22Rv1 (cell line): ENCODE measurements at regions not wholly inside any gene's neighbourhood (a gene's known extent, or its start where the extent isn't known, plus 50 kb on each side); places are given as distances from the start of the nearest gene placed in this dataset.

Experiments used
- H3K27ac ChIP-seq: fragments of 450-650 bp; 2 replicates; pipeline ENCODE4 v1.5.1; 2017
- CTCF ChIP-seq: fragments of 450-650 bp; IDR thresholded peaks from 2 replicates; pipeline ENCODE4 v1.5.1; 2017; ENCODE audit warnings: mild to moderate bottlenecking
- ZFX ChIP-seq: fragments of 450-650 bp; IDR thresholded peaks from 2 replicates; pipeline ENCODE4 v1.6.1; 2017; ENCODE audit warnings: antibody characterized with exemption, borderline replicate concordance

- no peak for TF ChIP-seq CTCF
- no peak for TF ChIP-seq ZFX
- H3K27ac ChIP-seq, result no peak overlapping the region
Measured at GRCh38 chr14:32015166-32015565, 61.9 kb upstream of the ARHGAP5 start.

GRCh38 chr14:32017587-32017986 lies 59.5 kb upstream of the ARHGAP5 start:
- TF ChIP-seq ZFX, result no peak
- no peak for TF ChIP-seq CTCF

GRCh38 chr14:32018391-32019092 lies 58.6 kb upstream of the ARHGAP5 start:
- no peak for TF ChIP-seq ZFX
- no peak for TF ChIP-seq CTCF

More at GRCh38 chr14:32017587-32017986, 59.5 kb upstream of the ARHGAP5 start:
- no peak overlapping the region for H3K27ac ChIP-seq

GRCh38 chr14:32019276-32019675 lies 57.8 kb upstream of the ARHGAP5 start:
- H3K27ac ChIP-seq, result no peak overlapping the region
- TF ChIP-seq CTCF, result no peak
- no peak for TF ChIP-seq ZFX

More at GRCh38 chr14:32018391-32019092, 58.6 kb upstream of the ARHGAP5 start:
- no peak overlapping the region for H3K27ac ChIP-seq

GRCh38 chr14:32020882-32021281 lies 56.2 kb upstream of the ARHGAP5 start:
- H3K27ac ChIP-seq, result no peak overlapping the region
- TF ChIP-seq ZFX (no peak), CTCF (no peak)

- no peak overlapping the region for H3K27ac ChIP-seq
- TF ChIP-seq CTCF (no peak), ZFX (no peak)
Measured at GRCh38 chr14:32021341-32021740, 55.8 kb upstream of the ARHGAP5 start.

- H3K27ac ChIP-seq, result no peak overlapping the region
- no peak for TF ChIP-seq CTCF
- no peak for TF ChIP-seq ZFX
Measured at GRCh38 chr14:32022525-32022924, 54.6 kb upstream of the ARHGAP5 start.
